Tongue (tissue), 1 donor: ENCODE measurements at regions not wholly inside any gene's neighbourhood (a gene's known extent, or its start where the extent isn't known, plus 50 kb on each side); places are given as distances from the start of the nearest gene placed in this dataset.
A peak's percentile ranks its signal among the peaks of the same experiment; 100 is the strongest.

ENCODE experiments used
- DNase-seq: peaks from one replicate; pipeline ENCODE4 v3.0.0-alpha.2; 2015

DNA sequence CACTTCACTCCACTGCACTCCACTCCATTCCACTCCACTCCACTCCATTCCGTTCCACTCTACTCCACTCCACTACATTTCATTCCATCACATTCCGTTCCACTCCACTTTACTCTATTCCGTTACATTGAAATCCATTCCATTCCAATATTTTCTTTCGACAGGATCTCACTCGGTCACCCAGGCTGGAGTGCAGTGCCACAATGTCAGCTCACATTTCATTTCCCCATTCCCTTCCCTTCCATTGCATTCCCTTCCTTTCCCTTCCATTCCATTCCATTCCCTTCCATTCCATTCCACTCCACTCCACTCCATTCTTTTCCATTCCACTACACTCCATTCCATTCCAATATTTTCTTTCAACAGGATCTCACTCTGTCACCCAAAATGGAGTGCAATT, 1407.6 kb upstream of the USP9Y start:
- no peak for DNase-seq

GRCh38 chrY:11334151-11334550, 1366.9 kb upstream of the USP9Y start:
- peak; percentile 6 for DNase-seq
